IPS-18c (cell line): ENCODE measurements at regions not wholly inside any gene's neighbourhood (a gene's known extent, or its start where the extent isn't known, plus 50 kb on each side); places are given as distances from the start of the nearest gene placed in this dataset.
"Not testable (repeated sequence)": the region's sequence is repeated elsewhere in the genome, so short reads cannot be mapped to it uniquely, and the experiment has no call there.

Experiments
- H3K4me3 ChIP-seq: 2 replicates; pipeline ENCODE4 v1.7.0; 2013; ENCODE audit warnings: low read depth, mild to moderate bottlenecking, low read length, moderate library complexity; ENCODE audit not compliant: insufficient read depth
- H3K9me3 ChIP-seq: one replicate; pipeline ENCODE4 v1.6.1; 2013; ENCODE audit warnings: mild to moderate bottlenecking, low read length, moderate library complexity; ENCODE audit not compliant: control insufficient read depth, insufficient read depth

DNA sequence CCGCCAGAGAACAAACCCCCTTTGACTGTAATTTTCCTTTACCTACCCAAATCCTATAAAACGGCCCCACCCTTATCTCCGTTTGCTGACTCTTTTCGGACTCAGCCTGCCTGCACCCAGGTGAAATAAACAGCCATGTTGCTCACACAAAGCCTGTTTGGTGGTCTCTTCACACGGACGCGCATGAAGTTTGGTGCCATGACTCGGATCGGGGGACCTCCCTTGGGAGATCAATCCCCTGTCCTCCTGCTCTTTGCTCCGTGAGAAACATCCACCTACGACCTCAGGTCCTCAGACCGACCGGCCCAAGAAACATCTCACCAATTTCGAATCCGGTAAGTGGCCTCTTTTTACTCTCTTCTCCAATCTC is 52.1 kb upstream of the FAM124A start:
- H3K4me3 ChIP-seq: peak overlapping the region; percentile 58
- not testable (repeated sequence) for H3K9me3 ChIP-seq

DNA sequence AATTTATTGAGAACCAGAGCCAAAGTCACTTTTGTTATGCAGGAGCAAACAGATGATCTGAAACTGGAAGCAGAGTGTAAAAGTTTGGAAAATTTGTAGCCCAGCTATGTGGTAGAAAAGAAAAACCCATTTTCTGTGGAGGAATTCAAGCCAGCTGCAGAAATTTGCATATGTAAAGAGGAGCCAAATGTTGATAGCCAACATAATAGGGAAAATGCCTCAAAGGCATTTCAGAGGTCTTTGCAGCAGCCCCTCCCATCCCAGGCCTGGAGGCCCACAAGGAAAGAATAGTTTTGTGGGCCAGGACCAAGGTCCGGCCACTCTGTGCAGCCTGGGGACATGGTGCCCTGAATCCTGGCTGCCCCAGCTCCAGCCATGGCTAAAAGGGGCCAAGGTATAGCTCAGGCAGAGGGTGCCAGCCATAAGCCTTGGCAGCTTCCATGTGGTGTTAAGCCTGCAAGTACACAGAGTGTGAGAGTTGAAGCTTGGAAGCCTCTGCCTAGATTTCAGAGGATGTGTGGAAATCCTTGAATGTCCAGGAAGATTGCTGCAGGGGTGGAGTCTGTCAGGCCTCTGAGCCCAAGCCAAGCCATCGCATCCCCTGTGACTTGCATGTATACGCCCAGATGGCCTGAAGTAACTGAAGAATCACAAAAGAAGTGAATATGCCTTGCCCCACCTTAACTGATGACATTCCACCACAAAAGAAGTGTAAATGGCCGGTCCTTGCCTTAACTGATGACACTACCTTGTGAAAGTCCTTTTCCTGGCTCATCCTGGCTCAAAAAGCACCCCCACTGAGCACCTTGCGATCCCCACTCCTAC is 52.7 kb upstream of the FAM124A start:
- peak overlapping the region; percentile 58 for H3K4me3 ChIP-seq
- H3K9me3 ChIP-seq: not testable (repeated sequence)

DNA sequence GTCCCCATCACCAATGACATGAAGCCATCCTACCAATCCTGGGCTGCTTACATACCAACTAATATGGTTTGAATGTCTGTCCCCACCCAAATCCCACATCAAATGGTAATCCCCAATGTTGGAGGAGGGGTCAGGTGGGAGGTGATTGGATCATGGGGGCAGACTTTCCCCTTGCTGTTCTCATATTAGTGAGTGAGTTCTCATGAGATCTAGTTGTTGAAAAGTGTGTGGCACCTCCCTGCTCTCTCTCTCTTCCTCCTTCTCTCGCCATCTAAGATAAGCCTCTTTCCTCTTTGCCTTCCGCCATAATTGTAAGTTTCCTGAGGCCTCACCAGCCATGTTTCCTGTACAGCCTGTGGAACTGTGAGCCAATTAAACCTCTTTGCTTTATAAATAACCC is 53.6 kb upstream of the FAM124A start:
- Histone ChIP-seq H3K9me3 (no peaks in the 10 kb centered on the region), H3K4me3 (no peak overlapping the region)

DNA sequence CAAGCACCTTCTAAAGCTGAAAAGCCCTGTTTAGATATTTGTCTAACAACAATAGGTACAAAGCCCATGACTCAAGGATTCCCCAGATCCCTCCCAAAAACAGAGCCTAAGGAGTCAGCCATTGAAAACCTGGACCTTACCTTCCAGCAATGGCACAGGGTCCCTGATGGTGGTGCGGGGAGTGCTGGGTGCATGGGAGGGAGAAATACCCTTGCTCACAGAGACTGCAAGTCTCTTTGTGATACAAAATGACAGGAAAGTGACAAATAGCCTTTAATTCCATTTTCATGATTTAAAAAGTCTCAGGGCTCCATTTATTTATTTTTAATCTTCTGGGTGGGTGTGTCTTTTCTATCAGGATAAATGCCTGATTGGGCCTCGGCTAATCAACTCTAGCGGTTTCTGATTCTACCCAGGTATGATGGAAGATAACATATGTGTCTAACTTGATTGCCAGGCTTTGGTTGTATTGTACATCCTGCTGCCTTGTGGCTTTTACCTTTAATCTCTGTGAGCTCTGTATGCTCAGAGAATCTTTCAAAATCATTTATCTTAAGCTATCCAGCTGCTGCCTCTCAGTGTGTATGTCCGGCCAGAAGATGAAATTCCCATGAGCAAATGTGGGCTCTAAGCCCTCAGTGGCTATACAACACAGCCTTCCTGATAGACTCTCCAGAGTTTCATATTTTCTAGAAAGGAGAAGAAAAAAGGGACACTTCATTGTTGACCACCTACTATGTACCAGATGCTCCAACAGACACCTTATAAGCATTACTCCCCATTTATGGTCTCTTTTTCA is 54.6 kb upstream of the FAM124A start:
- Histone ChIP-seq H3K4me3 (no peak overlapping the region), H3K9me3 (no peaks in the 10 kb centered on the region)

DNA sequence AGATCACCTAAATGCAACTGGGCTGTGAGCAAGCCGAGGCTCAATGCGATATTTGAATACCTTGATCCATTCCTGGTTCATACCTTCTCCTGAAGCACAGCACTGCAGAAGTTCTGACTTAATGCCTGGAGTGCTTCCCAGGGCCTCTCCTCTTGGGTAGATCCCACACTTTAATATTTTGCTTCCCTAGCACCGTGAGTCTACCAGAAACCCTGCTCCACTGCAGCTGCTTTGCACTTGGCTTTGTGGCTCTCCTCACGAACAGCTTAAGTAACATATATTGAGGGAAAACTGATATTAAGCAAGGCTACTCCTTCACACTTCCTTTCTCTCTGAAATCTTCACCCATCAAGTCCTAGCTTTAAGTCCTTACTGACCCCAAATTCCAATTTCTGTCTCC is 51.6 kb upstream of the C13orf42 start:
- H3K4me3 ChIP-seq: no peak overlapping the region
- H3K9me3 ChIP-seq: no peaks in the 10 kb centered on the region
